Smooth muscle cell (in vitro differentiated cells): ENCODE measurements at regions not wholly inside any gene's neighbourhood (a gene's known extent, or its start where the extent isn't known, plus 50 kb on each side); places are given as distances from the start of the nearest gene placed in this dataset.
"Not testable (repeated sequence)": the region's sequence is repeated elsewhere in the genome, so short reads cannot be mapped to it uniquely, and the experiment has no call there.

Source experiments
- DNase-seq: peaks from one replicate; lab custom pipeline; 2025; ENCODE audit not compliant: unreplicated experiment; lab: John Stamatoyannopoulos, UW
- H2AFZ ChIP-seq: fragments of 200-600 bp; sonication (generic); 2 replicates; pipeline ENCODE4 v1.6.0; 2016; ENCODE audit warnings: antibody characterized with exemption, low read depth, mild to moderate bottlenecking
- H3F3A ChIP-seq: fragments of 200-600 bp; sonication (generic); 2 replicates; pipeline ENCODE4 v1.6.0; 2017; ENCODE audit warnings: antibody characterized with exemption, low read depth
- H3K27ac ChIP-seq: fragments of 200-600 bp; sonication (generic); 2 replicates; pipeline ENCODE4 v1.5.1; 2016; ENCODE audit warnings: low read depth, mild to moderate bottlenecking
- H3K27me3 ChIP-seq: fragments of 200-600 bp; sonication (generic); 2 replicates; pipeline ENCODE4 v1.6.1; 2016; ENCODE audit warnings: low read depth, mild to moderate bottlenecking
- H3K36me3 ChIP-seq: fragments of 200-600 bp; sonication (generic); 2 replicates; pipeline ENCODE4 v1.5.1; 2016; ENCODE audit warnings: low read depth
- H3K4me1 ChIP-seq: fragments of 200-600 bp; sonication (generic); 2 replicates; pipeline ENCODE4 v1.5.1; 2016; ENCODE audit warnings: low read depth
- H3K4me2 ChIP-seq: fragments of 200-600 bp; sonication (generic); 2 replicates; pipeline ENCODE4 v1.6.0; 2016; ENCODE audit warnings: mild to moderate bottlenecking
- H3K4me3 ChIP-seq: fragments of 200-600 bp; sonication (generic); 2 replicates; pipeline ENCODE4 v1.5.1; 2016; ENCODE audit warnings: mild to moderate bottlenecking
- H3K79me2 ChIP-seq: fragments of 200-600 bp; sonication (generic); 2 replicates; pipeline ENCODE4 v1.6.0; 2016; ENCODE audit warnings: low read depth, mild to moderate bottlenecking
- H3K9ac ChIP-seq: fragments of 200-600 bp; sonication (generic); 2 replicates; pipeline ENCODE4 v1.6.0; 2016; ENCODE audit warnings: low read depth
- H3K9me3 ChIP-seq: fragments of 200-600 bp; sonication (generic); replicated peaks from 2 replicates; pipeline ENCODE4 v1.5.1; 2016; ENCODE audit warnings: low read depth
- H4K20me1 ChIP-seq: fragments of 200-600 bp; sonication (generic); 2 replicates; pipeline ENCODE4 v1.6.0; 2016; ENCODE audit warnings: low read depth
- WGBS: methylation state at CpG from one replicate; pipeline ENCODE4 v1.1.7; 2016; ENCODE audit warnings: low lambda C conversion rate; 5-methylcytosine and 5-hydroxymethylcytosine counted together
- TF ChIP-seq, protein P1 (sequence below): fragments of 200-600 bp; sonication (generic); IDR thresholded peaks from 2 replicates; pipeline ENCODE4 v1.5.1; 2017; ENCODE audit warnings: borderline replicate concordance, mild to moderate bottlenecking, antibody characterized with exemption; ENCODE audit not compliant: insufficient read depth, poor library complexity, severe bottlenecking

- no peaks in the 10 kb centered on the region for H3K36me3 ChIP-seq
- H3K79me2 ChIP-seq = no peaks in the 10 kb centered on the region
- no peak overlapping the region for H3K4me3 ChIP-seq
- no peaks in the 10 kb centered on the region for H3F3A ChIP-seq
- no peak for DNase-seq
- H3K9ac ChIP-seq = no peak overlapping the region
- no peaks in the 10 kb centered on the region for H3K9me3 ChIP-seq
- WGBS = 76% methylated on average over 3 of the region's 3 CpGs
- no peak overlapping the region for H3K27ac ChIP-seq
- H3K4me1 ChIP-seq = no peaks in the 10 kb centered on the region
- no peaks in the 10 kb centered on the region for H4K20me1 ChIP-seq
- H3K27me3 ChIP-seq = no peaks in the 10 kb centered on the region
- H3K4me2 ChIP-seq = no peak overlapping the region
- TF ChIP-seq, protein P1, sequence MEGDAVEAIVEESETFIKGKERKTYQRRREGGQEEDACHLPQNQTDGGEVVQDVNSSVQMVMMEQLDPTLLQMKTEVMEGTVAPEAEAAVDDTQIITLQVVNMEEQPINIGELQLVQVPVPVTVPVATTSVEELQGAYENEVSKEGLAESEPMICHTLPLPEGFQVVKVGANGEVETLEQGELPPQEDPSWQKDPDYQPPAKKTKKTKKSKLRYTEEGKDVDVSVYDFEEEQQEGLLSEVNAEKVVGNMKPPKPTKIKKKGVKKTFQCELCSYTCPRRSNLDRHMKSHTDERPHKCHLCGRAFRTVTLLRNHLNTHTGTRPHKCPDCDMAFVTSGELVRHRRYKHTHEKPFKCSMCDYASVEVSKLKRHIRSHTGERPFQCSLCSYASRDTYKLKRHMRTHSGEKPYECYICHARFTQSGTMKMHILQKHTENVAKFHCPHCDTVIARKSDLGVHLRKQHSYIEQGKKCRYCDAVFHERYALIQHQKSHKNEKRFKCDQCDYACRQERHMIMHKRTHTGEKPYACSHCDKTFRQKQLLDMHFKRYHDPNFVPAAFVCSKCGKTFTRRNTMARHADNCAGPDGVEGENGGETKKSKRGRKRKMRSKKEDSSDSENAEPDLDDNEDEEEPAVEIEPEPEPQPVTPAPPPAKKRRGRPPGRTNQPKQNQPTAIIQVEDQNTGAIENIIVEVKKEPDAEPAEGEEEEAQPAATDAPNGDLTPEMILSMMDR = no peak
- H2AFZ ChIP-seq = no peak overlapping the region
Observed at GRCh38 chr21:14614287-14614686, 68.2 kb upstream of the SAMSN1 start.

DNA sequence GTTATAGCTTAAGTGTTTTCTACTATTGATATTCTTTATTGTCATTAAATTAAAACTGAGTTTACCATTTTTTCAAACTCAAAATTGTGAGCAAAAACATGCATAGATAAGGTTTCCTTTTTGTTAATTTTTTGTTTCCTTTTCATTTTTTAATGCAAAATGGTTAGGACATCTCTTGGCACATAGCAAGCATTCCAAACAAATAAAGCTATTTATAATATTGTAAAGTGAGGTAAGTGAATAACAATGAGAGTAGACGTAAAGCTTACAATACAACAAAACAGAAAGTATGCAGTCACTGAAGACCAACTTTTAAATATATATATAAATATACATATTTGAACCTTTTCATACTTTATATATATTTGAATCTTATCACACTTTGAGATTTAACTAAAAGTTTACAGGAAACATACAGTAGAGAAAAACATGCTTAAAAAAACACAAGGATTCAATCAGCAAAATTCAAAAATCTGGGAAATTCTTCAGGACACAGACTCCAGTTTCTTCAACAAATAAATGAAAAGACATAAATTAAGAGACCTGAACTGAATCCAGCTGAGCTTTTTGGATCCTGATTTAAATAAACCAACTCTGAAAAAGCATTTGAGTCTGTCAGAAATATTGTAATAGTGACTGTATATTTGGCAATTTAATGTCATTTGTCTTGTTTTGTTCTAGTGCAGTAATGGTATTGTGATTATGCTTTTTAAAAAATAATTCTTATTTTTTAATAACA, 67.5 kb upstream of the SAMSN1 start:
- no peak overlapping the region for H2AFZ ChIP-seq
- no peak overlapping the region for H3K4me3 ChIP-seq
- DNase-seq = no peak
- WGBS = 93% methylated on average over 1 of the region's 1 CpG
- no peaks in the 10 kb centered on the region for H3K36me3 ChIP-seq
- H3K9ac ChIP-seq = no peak overlapping the region
- H4K20me1 ChIP-seq = no peaks in the 10 kb centered on the region
- H3K27ac ChIP-seq = no peak overlapping the region
- H3K9me3 ChIP-seq = no peaks in the 10 kb centered on the region
- no peaks in the 10 kb centered on the region for H3K4me1 ChIP-seq
- H3K27me3 ChIP-seq = no peaks in the 10 kb centered on the region
- no peaks in the 10 kb centered on the region for H3F3A ChIP-seq
- no peak overlapping the region for H3K4me2 ChIP-seq
- H3K79me2 ChIP-seq = no peaks in the 10 kb centered on the region
- TF ChIP-seq, protein P1 = no peak

DNA sequence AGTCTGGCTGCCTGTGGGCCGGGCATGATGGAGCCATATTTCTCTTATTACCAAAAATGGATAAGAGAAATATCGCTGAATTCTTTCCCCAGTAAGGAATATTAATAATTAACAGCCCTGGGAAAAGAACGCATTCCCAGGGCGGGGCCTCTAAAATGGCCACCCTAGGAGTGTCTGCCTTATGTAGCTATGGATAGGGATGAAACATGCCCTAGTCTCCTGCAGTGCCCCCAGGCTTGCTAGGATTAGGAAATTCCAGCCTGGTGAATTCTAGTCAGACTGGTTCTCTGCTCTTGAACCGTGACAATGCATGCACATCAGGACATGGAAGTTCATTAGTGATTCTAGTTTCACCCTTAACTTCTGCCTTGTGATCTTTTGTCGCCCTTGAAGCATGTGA, 64.0 kb upstream of the SAMSN1 start:
- H4K20me1 ChIP-seq, DNase-seq, H3K9me3 ChIP-seq, H3K27me3 ChIP-seq, H3K4me1 ChIP-seq, H3K4me2 ChIP-seq, H3K9ac ChIP-seq, H2AFZ ChIP-seq, H3K4me3 ChIP-seq, H3K79me2 ChIP-seq, H3K27ac ChIP-seq, H3F3A ChIP-seq, H3K36me3 ChIP-seq: not testable (repeated sequence)
- 84% methylated on average over 6 of the region's 6 CpGs for WGBS

- TF ChIP-seq, protein P1 = no peak
- H4K20me1 ChIP-seq = no peaks in the 10 kb centered on the region
- H3K9ac ChIP-seq = no peak overlapping the region
- no peak for DNase-seq
- H3K4me2 ChIP-seq = no peak overlapping the region
- no peak overlapping the region for H2AFZ ChIP-seq
- no peaks in the 10 kb centered on the region for H3K4me1 ChIP-seq
- no peaks in the 10 kb centered on the region for H3K79me2 ChIP-seq
- no peaks in the 10 kb centered on the region for H3K9me3 ChIP-seq
- H3K27me3 ChIP-seq = no peaks in the 10 kb centered on the region
- H3K36me3 ChIP-seq = no peaks in the 10 kb centered on the region
- H3K27ac ChIP-seq = no peak overlapping the region
- H3K4me3 ChIP-seq = no peak overlapping the region
- no peaks in the 10 kb centered on the region for H3F3A ChIP-seq
Observed at GRCh38 chr21:14609274-14609673, 63.2 kb upstream of the SAMSN1 start.
